AG04449 (cell line): ENCODE measurements at regions not wholly inside any gene's neighbourhood (a gene's known extent, or its start where the extent isn't known, plus 50 kb on each side); places are given as distances from the start of the nearest gene placed in this dataset.

ENCODE experiments used
- CTCF ChIA-PET: fragments of 350-600 bp; formaldehyde crosslinking; extraction: SDS; loops from one replicate; lab custom pipeline; 2021; ENCODE audit warnings: antibody characterized with exemption; lab: Yijun Ruan, JAX
- POLR2A ChIA-PET: fragments of 400-600, 350-600 bp; formaldehyde crosslinking; extraction: SDS; loops from one replicate; lab custom pipeline; 2020; ENCODE audit warnings: antibody characterized with exemption, inconsistent platforms; lab: Yijun Ruan, JAX
- DNase-seq: peaks from one replicate; pipeline ENCODE4 v3.0.0-alpha.2; 2010; ENCODE audit warnings: low read depth, low spot score
- H3K4me3 ChIP-seq: 2 replicates; pipeline ENCODE4 v1.5.1; 2011; ENCODE audit warnings: low read depth, mild to moderate bottlenecking, control low read depth, low read length
- CTCF ChIP-seq: IDR thresholded peaks from one replicate; pipeline ENCODE4 v1.5.1; 2011; ENCODE audit warnings: mild to moderate bottlenecking, moderate library complexity, low read length, control low read depth, inconsistent platforms; ENCODE audit not compliant: insufficient read depth; ENCODE audit errors: missing control alignments

DNA sequence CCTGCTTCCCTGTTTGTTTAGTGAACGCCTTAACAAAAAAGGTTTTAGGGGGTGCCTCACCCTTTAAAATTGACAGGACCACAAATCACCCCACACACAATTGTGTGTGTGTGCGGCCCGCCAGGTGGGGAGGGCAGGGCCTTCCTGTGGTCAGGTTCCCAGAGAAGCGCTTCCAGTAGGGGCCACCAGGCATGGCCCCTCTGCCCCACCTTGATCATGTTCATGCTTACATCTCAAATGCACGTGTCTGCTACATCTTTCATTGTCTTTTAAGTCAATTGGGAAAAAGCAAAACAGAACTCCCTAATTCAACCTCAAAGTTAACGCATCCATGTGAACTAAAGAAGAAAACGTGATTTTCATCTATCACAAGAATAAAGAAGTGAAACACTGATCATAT lies 1335.3 kb downstream of the TBC1D22A start:
- H3K4me3 ChIP-seq: no peak overlapping the region
- no peak for DNase-seq
- POLR2A ChIA-PET: no interaction called here
- TF ChIP-seq CTCF: no peak
- CTCF ChIA-PET: no interaction called here

DNA sequence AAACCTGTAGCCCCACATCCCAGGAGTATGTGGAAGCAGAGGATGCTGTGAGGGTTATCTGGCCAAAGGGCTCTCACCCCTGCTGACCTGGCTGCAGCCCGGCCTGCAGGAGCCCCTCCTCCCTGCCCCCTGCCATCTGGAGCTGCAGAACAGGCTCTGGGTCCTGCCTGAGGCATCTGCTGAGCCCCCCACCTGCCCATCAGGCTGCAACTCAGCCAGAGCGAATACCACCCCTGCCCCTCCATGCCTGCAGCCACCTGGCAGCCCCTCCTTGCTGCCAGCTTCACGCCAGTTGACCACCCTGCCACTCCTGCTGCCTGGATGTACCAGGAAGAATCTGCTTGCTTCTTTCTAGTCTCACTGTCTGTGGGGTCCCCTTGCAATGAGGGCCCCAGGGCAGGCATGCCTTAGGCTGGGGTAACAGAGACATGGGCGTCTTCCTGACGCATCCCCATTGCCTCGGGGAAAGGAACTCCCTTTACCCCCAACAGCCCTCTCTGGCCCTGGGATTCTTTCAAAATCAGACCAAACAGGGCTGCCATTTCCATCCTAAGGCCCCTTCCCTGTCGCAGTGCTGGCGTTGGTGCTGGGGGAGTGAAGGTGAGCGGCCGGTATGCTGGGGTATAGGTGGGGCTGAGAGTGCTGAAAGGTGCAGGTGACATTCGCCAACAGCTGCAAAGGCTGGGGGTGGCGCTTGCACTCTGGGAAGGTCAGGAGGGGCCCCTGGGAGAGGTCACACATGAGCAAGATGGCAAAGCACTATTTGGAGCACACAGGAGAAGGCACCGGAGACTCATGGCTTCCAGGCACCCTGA lies 1334.6 kb downstream of the TBC1D22A start:
- TF ChIP-seq CTCF: no peak
- CTCF ChIA-PET: no interaction called here
- DNase-seq: no peak
- POLR2A ChIA-PET: no interaction called here
- no peak overlapping the region for H3K4me3 ChIP-seq

DNA sequence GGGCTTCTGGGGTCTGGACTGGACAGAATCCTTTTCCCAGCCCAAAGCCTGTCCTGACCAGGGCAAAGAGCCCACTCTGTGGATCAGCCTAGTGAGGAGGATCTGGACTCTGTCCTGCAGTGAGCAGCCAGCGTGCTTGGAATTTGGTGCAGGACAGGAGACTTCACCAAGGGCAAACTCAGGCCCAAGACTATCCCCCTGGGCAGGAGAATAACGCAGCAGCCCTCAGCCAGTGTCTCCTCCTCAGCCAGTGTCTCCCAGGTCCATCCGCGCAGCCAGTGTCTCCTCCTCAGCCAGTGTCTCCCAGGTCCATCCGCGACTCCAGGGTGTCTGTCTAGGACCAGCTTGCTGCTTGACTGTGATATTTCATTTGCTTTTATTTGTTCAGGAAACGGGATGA lies 1334.0 kb downstream of the TBC1D22A start:
- H3K4me3 ChIP-seq: no peak overlapping the region
- ChIA-PET POLR2A (no interaction called here), CTCF (no interaction called here)
- no peak for TF ChIP-seq CTCF
- DNase-seq: no peak

DNA sequence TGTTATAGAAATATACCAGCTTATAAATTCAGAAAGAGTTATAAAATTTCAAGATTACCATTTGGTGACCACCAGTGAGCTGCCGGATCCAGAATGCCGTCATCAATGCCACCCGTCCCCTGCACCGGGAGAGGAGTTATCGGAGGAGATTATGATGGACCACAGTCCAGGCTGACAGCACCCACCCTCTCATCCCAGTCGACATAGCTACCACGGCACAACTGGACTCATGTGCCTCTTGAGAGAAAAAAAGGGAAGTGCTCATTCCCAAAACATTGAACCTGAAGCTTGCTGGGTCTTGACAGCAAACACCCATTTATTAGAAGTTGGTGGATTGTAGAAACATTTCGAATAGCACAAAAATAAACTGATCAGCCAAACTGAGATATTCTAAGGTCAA lies 1331.5 kb downstream of the TBC1D22A start:
- POLR2A ChIA-PET: no interaction called here

GRCh38 chr22:48092866-48093265 lies 1330.4 kb downstream of the TBC1D22A start:
- no peak for TF ChIP-seq CTCF
- H3K4me3 ChIP-seq: no peak overlapping the region
- ChIA-PET POLR2A (no interaction called here), CTCF (no interaction called here)
- DNase-seq: no peak

More for the DNA sequence above, 1331.5 kb downstream of the TBC1D22A start:
- CTCF ChIA-PET: no interaction called here
- DNase-seq: no peak
- H3K4me3 ChIP-seq: no peak overlapping the region
- TF ChIP-seq CTCF: no peak

DNA sequence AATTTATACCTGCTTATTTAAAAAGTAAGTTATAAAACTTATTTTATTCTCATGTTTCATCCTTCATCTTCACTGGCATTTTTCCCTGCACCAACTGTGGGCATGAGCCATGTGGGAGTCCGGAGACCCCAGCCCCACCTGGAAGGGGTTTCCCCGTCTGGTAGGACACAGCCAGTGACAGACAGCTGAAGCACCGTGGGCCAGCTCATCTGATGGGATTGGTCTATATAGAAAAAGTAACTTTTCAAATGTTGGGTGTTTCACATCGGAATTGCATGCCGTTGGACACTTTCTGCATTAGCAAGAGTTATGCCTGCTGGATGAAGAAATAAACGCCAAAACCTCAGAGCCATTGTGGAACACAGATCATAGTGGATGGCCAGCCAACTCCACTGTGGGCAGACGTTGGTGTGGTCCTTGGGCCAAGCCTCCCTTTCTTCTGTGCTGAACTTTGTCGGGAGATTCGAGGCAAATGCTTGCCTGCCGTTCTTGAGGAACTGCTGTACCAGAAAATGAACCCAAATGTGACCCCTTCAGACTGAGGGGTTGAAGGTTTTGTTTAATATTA lies 1329.3 kb downstream of the TBC1D22A start:
- no peak for DNase-seq
- no peak overlapping the region for H3K4me3 ChIP-seq
- ChIA-PET CTCF (no interaction called here), POLR2A (no interaction called here)
- TF ChIP-seq CTCF: no peak
